MCF 10A (cell line): ENCODE measurements at regions not wholly inside any gene's neighbourhood (a gene's known extent, or its start where the extent isn't known, plus 50 kb on each side); places are given as distances from the start of the nearest gene placed in this dataset.

Experiments
- BruUV-seq: library from RNA; stranded (reverse); fragments of 400-500 nt; replicated peaks from 2 replicates; lab custom pipeline; 2021; lab: Mats Ljungman, UMichigan
- CTCF ChIA-PET: fragments of 300-600 bp; sonication (Branson Sonifier 250); formaldehyde crosslinking; extraction: SDS; loops from one replicate; lab custom pipeline; 2021; ENCODE audit warnings: antibody characterized with exemption, inconsistent platforms; lab: Yijun Ruan, JAX
- POLR2A ChIA-PET: fragments of 300-600, 350-650 bp; sonication (Branson Sonifier 250); formaldehyde crosslinking; extraction: SDS; loops from one replicate; lab custom pipeline; 2020; ENCODE audit warnings: antibody characterized with exemption, inconsistent platforms; lab: Yijun Ruan, JAX
- DNase-seq: peaks from one replicate; pipeline ENCODE4 v3.0.0-alpha.2; 2018; ENCODE audit not compliant: unreplicated experiment
- H3K27ac Mint-ChIP-seq: one replicate; pipeline ENCODE4 v1.8.0; 2022; ENCODE audit warnings: mild to moderate bottlenecking, low read depth, mixed read lengths; ENCODE audit not compliant: unreplicated experiment
- H3K27me3 Mint-ChIP-seq: one replicate; pipeline ENCODE4 v1.8.0; 2022; ENCODE audit warnings: mixed read lengths; ENCODE audit not compliant: insufficient read depth, unreplicated experiment
- H3K36me3 Mint-ChIP-seq: one replicate; pipeline ENCODE4 v1.8.0; 2022; ENCODE audit warnings: mild to moderate bottlenecking, moderate library complexity, mixed read lengths; ENCODE audit not compliant: insufficient read depth, unreplicated experiment
- H3K4me1 Mint-ChIP-seq: one replicate; pipeline ENCODE4 v1.8.0; 2022; ENCODE audit warnings: mixed read lengths; ENCODE audit not compliant: insufficient read depth, unreplicated experiment
- H3K4me3 Mint-ChIP-seq: one replicate; pipeline ENCODE4 v1.8.0; 2022; ENCODE audit warnings: mild to moderate bottlenecking, moderate library complexity, mixed read lengths; ENCODE audit not compliant: unreplicated experiment
- H3K9me3 Mint-ChIP-seq: one replicate; pipeline ENCODE4 v1.8.0; 2022; ENCODE audit warnings: mixed read lengths; ENCODE audit not compliant: unreplicated experiment
- CTCF ChIP-seq: fragments of 200-600 bp; IDR thresholded peaks from one replicate; pipeline ENCODE4 v1.8.0; 2022; ENCODE audit warnings: antibody characterized with exemption, mild to moderate bottlenecking; ENCODE audit not compliant: unreplicated experiment
- intact Hi-C: fragments of 100-400 bp; cut with micrococcal nuclease; formaldehyde crosslinking; loops from 2 replicates; pipeline ENCODE4 v1.14.1; 2022

GRCh38 chr1:82950606-82951200 is 1048.2 kb downstream of the TTLL7 start:
- Mint-ChIP-seq H3K9me3 (peaks cover 3% of the 10 kb centered on the region), H3K36me3 (no peaks in the 10 kb centered on the region), H3K27me3 (no peaks in the 10 kb centered on the region), H3K27ac (no peak overlapping the region), H3K4me3 (no peak overlapping the region), H3K4me1 (no peaks in the 10 kb centered on the region)
- TF ChIP-seq CTCF, result no peak
- intact Hi-C loops, result no loop called here
- POLR2A ChIA-PET, result interaction anchor here (0.6 to 0.7 kb wide), 2 partner anchors 18 to 32 kb away, joined by 3 to 4 read pairs; no protein-coding TSS in a partner anchor
- CTCF ChIA-PET, result interaction anchor here (0.7 kb wide), 2 partner anchors 35 to 244 kb away, joined by 3 read pairs; no protein-coding TSS in a partner anchor
- no peak for DNase-seq
- BruUV-seq, result no TSS peak

- Mint-ChIP-seq H3K27ac (no peak overlapping the region), H3K4me1 (no peaks in the 10 kb centered on the region), H3K9me3 (no peaks in the 10 kb centered on the region), H3K27me3 (no peaks in the 10 kb centered on the region), H3K36me3 (no peaks in the 10 kb centered on the region), H3K4me3 (no peak overlapping the region)
- ChIA-PET POLR2A (no interaction called here), CTCF (no interaction called here)
- BruUV-seq, result no TSS peak
- intact Hi-C loops, result no loop called here
- DNase-seq, result no peak
- no peak for TF ChIP-seq CTCF
Observed at GRCh38 chr1:82948386-82948785, 1050.5 kb downstream of the TTLL7 start.

GRCh38 chr1:82947278-82947677 is 1051.7 kb downstream of the TTLL7 start:
- intact Hi-C loops, result no loop called here
- ChIA-PET POLR2A (interaction anchor here (0.8 kb wide), 1 partner anchor 179 kb away, joined by 3 read pairs; no protein-coding TSS in a partner anchor), CTCF (interaction anchor here (0.7 kb wide), 1 partner anchor 310 kb away, joined by 3 read pairs; no protein-coding TSS in a partner anchor)
- TF ChIP-seq CTCF, result no peak
- Mint-ChIP-seq H3K9me3 (no peaks in the 10 kb centered on the region), H3K36me3 (no peaks in the 10 kb centered on the region), H3K4me1 (no peaks in the 10 kb centered on the region), H3K4me3 (no peak overlapping the region), H3K27ac (no peak overlapping the region), H3K27me3 (no peaks in the 10 kb centered on the region)
- no peak for DNase-seq
- no TSS peak for BruUV-seq

GRCh38 chr1:82946096-82946605 is 1052.8 kb downstream of the TTLL7 start:
- Mint-ChIP-seq H3K27ac (no peak overlapping the region), H3K36me3 (no peaks in the 10 kb centered on the region), H3K4me3 (no peak overlapping the region), H3K9me3 (no peaks in the 10 kb centered on the region), H3K27me3 (no peaks in the 10 kb centered on the region), H3K4me1 (no peaks in the 10 kb centered on the region)
- ChIA-PET POLR2A (interaction anchor here (0.6 kb wide), 1 partner anchor 1145 kb away, joined by 3 read pairs; no protein-coding TSS in a partner anchor), CTCF (no interaction called here)
- DNase-seq, result no peak
- no TSS peak for BruUV-seq
- intact Hi-C loops, result no loop called here
- TF ChIP-seq CTCF, result no peak
